ENCODE measurements at regions not wholly inside any gene's neighbourhood (a gene's known extent, or its start where the extent isn't known, plus 50 kb on each side); places are given as distances from the start of the nearest gene placed in this dataset.

DNA sequence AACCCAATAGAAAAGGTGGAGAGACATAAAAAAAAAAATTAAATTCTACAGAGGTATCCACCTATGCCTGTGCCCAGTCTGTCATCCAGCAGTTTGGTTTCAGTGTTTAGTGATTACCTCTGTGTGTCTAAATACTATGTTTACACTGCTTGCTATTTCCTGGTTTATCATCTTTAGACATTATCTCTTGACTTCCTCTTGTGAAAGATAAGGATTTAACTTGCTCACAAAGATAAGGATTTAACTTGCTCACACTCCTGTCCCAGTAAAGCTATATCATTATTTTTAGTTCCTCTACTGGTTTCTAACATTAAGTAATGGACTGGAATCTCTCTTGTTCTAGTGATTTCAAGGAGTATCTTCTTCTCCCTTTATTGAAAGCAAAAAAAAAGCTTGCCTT, 53.9 kb upstream of the ZFR start:
- intact Hi-C loops (cut with DNase I; ENCODE audit: low total_unique reads) (loop anchor here (5.0 kb wide), 1 partner anchor 89 kb away; the partner anchor contains the start of gene SUB1), in situ Hi-C loops (cut with MboI; ENCODE audit: low pct_ligation_motif_present in 1 of 4, low pct_unique_long_range_greater_than_20kb in 1 of 4, low sequenced_read_pairs in 3 of 4) (loop anchor here in 1 of 4 donors (10.0 kb wide), 1 partner anchor 116 kb away; no protein-coding TSS in a partner anchor)
- Histone ChIP-seq H3K4me1 (no peaks in the 10 kb centered on the region), H3K9me3 (no peaks in the 10 kb centered on the region), H3K36me3 (no peaks in the 10 kb centered on the region), H3K27ac (no peak overlapping the region), H3K27me3 (no peaks in the 10 kb centered on the region), H3K4me3 (no peak overlapping the region)
- no peak for TF ChIP-seq EP300 (IDR thresholded peaks at IDR 0.05; ENCODE audit: low read depth)
- no peak for TF ChIP-seq POLR2A (IDR thresholded peaks at IDR 0.05)
- TF ChIP-seq, protein P1, sequence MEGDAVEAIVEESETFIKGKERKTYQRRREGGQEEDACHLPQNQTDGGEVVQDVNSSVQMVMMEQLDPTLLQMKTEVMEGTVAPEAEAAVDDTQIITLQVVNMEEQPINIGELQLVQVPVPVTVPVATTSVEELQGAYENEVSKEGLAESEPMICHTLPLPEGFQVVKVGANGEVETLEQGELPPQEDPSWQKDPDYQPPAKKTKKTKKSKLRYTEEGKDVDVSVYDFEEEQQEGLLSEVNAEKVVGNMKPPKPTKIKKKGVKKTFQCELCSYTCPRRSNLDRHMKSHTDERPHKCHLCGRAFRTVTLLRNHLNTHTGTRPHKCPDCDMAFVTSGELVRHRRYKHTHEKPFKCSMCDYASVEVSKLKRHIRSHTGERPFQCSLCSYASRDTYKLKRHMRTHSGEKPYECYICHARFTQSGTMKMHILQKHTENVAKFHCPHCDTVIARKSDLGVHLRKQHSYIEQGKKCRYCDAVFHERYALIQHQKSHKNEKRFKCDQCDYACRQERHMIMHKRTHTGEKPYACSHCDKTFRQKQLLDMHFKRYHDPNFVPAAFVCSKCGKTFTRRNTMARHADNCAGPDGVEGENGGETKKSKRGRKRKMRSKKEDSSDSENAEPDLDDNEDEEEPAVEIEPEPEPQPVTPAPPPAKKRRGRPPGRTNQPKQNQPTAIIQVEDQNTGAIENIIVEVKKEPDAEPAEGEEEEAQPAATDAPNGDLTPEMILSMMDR (IDR thresholded peaks at IDR 0.05) = no peak
- no peak for TF ChIP-seq POLR2AphosphoS5 (IDR thresholded peaks at IDR 0.05)
- DNase-seq = no peak

- WGBS, 2 donors (ENCODE audit: low coverage in 1 of 2) = 83% methylated on average over 4 to 5 of the region's 5 CpGs
- Histone ChIP-seq H3K36me3 (no peaks in the 10 kb centered on the region), H3K9me3 (no peaks in the 10 kb centered on the region), H3K4me1 (no peaks in the 10 kb centered on the region), H3K4me3 (no peak overlapping the region), H3K27me3 (no peaks in the 10 kb centered on the region), H3K27ac (no peak overlapping the region)
- intact Hi-C loops (cut with DNase I; ENCODE audit: low total_unique reads) = loop anchor here (5.0 kb wide), 1 partner anchor 91 kb away; the partner anchor contains the start of gene SUB1
- no peak for DNase-seq
- in situ Hi-C loops (cut with MboI; ENCODE audit: low pct_ligation_motif_present in 1 of 4, low pct_unique_long_range_greater_than_20kb in 1 of 4, low sequenced_read_pairs in 3 of 4) = loop anchor here in 1 of 4 donors (10.0 kb wide), 1 partner anchor 119 kb away; no protein-coding TSS in a partner anchor
- TF ChIP-seq POLR2AphosphoS5 (IDR thresholded peaks at IDR 0.05) = no peak
These were observed 51.6 kb upstream of the ZFR start for GRCh38 chr5:32496104-32496503.

DNA sequence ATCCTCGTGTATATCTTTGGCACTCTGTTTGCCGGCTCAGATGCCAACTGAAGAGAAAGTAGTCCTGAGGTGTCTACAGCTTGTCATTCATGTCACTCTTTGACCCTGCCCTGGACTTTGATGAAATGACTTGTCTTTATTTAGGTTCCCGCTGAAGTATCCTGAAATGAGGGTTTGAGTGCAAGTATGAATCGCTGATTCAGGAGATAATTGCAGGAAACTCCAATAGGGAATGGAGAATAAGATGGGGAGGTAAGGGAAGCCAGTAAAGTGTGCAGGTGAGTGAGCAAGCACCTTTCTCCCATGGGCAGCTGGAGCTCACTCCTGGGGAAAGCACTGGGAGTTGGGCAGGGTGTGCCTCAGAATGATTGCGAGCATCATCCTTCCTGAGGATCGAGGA, 50.3 kb upstream of the ZFR start:
- H3K36me3 ChIP-seq = no peaks in the 10 kb centered on the region
- intact Hi-C loops (cut with DNase I; ENCODE audit: low total_unique reads) (loop anchor here (5.0 kb wide), 1 partner anchor 92 kb away; the partner anchor contains the start of gene SUB1), in situ Hi-C loops (cut with MboI; ENCODE audit: low pct_ligation_motif_present in 1 of 4, low pct_unique_long_range_greater_than_20kb in 1 of 4, low sequenced_read_pairs in 3 of 4) (loop anchor here in 1 of 4 donors (10.0 kb wide), 1 partner anchor 120 kb away; no protein-coding TSS in a partner anchor)
- peaks cover 3 to 4% (median 3%) of the 10 kb centered on the region in 4 donors for H3K4me1 ChIP-seq
- TF ChIP-seq POLR2A (IDR thresholded peaks at IDR 0.05) (no peak), POLR2AphosphoS5 (IDR thresholded peaks at IDR 0.05) (no peak), EP300 (IDR thresholded peaks at IDR 0.05; ENCODE audit: low read depth) (no peak)
- TF ChIP-seq, protein P1 (IDR thresholded peaks at IDR 0.05) = no peak
- H3K9me3 ChIP-seq = no peaks in the 10 kb centered on the region
- H3K27ac ChIP-seq = no peak overlapping the region
- 94 to 100% methylated on average over 2 to 6 of the region's 6 CpGs for WGBS, 2 donors (ENCODE audit: low coverage in 1 of 2)
- DNase-seq = no peak
- no peaks in the 10 kb centered on the region for H3K27me3 ChIP-seq
- H3K4me3 ChIP-seq = no peak overlapping the region
